SK-N-MC (cell line): ENCODE measurements at regions not wholly inside any gene's neighbourhood (a gene's known extent, or its start where the extent isn't known, plus 50 kb on each side); places are given as distances from the start of the nearest gene placed in this dataset.

Experiments
- DNase-seq: peaks from one replicate; pipeline ENCODE4 v3.0.0-alpha.2; 2011; ENCODE audit warnings: low read depth, low spot score
- H3K27ac ChIP-seq: fragments of 200-600 bp; sonication (generic); 2 replicates; pipeline ENCODE4 v1.5.1; 2016; ENCODE audit warnings: mixed run types
- H3K36me3 ChIP-seq: fragments of 200-600 bp; sonication (generic); 2 replicates; pipeline ENCODE4 v1.6.1; 2017; ENCODE audit warnings: antibody characterized with exemption, low read length, mixed read lengths; ENCODE audit not compliant: insufficient read depth
- H3K4me3 ChIP-seq: fragments of 200-600 bp; sonication (generic); 2 replicates; pipeline ENCODE4 v1.5.1; 2016
- H3K9ac ChIP-seq: fragments of 200-600 bp; sonication (generic); 2 replicates; pipeline ENCODE4 v1.8.0; 2017; ENCODE audit warnings: mixed run types, mixed read lengths; ENCODE audit not compliant: insufficient read length
- H3K9me3 ChIP-seq: fragments of 200-600 bp; sonication (generic); 2 replicates; pipeline ENCODE4 v1.6.1; 2017; ENCODE audit warnings: low read depth, mild to moderate bottlenecking, antibody characterized with exemption, low read length, moderate library complexity, mixed read lengths
- EZH2 ChIP-seq: fragments of 200-600 bp; sonication (generic); IDR thresholded peaks from one replicate; pipeline ENCODE4 v1.6.1; 2017; ENCODE audit warnings: antibody characterized with exemption
- FOXP2 ChIP-seq: optimal IDR thresholded peaks from 2 replicates; pipeline ENCODE3; 2011; ENCODE audit warnings: mild to moderate bottlenecking, moderate library complexity; ENCODE audit not compliant: insufficient read depth; ENCODE audit errors: extremely low read length, control extremely low read depth
- POLR2AphosphoS5 ChIP-seq: IDR thresholded peaks from 2 replicates; pipeline ENCODE4 v1.6.1; 2012; ENCODE audit warnings: mild to moderate bottlenecking, low read depth, low read length, borderline replicate concordance

GRCh38 chr11:27860811-27861210 lies 160.6 kb upstream of the BDNF start:
- no peak for TF ChIP-seq EZH2
- TF ChIP-seq POLR2AphosphoS5, result no peak
- TF ChIP-seq FOXP2, result no peak
- Histone ChIP-seq H3K9ac (no peak overlapping the region), H3K27ac (no peak overlapping the region), H3K36me3 (no peaks in the 10 kb centered on the region), H3K9me3 (no peaks in the 10 kb centered on the region; the same call in 1 of the 2 replicates), H3K4me3 (no peak overlapping the region)
- DNase-seq, result no peak

- H3K9ac ChIP-seq, result no peak overlapping the region
- no peaks in the 10 kb centered on the region for H3K36me3 ChIP-seq
- H3K27ac ChIP-seq, result no peak overlapping the region
- TF ChIP-seq POLR2AphosphoS5 (no peak), FOXP2 (no peak), EZH2 (no peak)
- no peak overlapping the region for H3K4me3 ChIP-seq
- no peak for DNase-seq
- H3K9me3 ChIP-seq, result no peaks in the 10 kb centered on the region; the same call in 1 of the 2 replicates
Measured at GRCh38 chr11:27858866-27859265, 158.6 kb upstream of the BDNF start.

GRCh38 chr11:27857588-27857987 lies 157.3 kb upstream of the BDNF start:
- no peak overlapping the region for H3K9ac ChIP-seq
- DNase-seq, result no peak
- H3K36me3 ChIP-seq, result no peaks in the 10 kb centered on the region
- H3K4me3 ChIP-seq, result no peak overlapping the region
- H3K27ac ChIP-seq, result no peak overlapping the region
- no peak for TF ChIP-seq EZH2
- TF ChIP-seq POLR2AphosphoS5, result no peak
- no peak for TF ChIP-seq FOXP2
- no peaks in the 10 kb centered on the region; the same call in 1 of the 2 replicates for H3K9me3 ChIP-seq

- no peak for DNase-seq
- no peak for TF ChIP-seq POLR2AphosphoS5
- TF ChIP-seq FOXP2, result no peak
- TF ChIP-seq EZH2, result no peak
- Histone ChIP-seq H3K4me3 (no peak overlapping the region), H3K36me3 (no peaks in the 10 kb centered on the region), H3K27ac (no peak overlapping the region), H3K9me3 (no peaks in the 10 kb centered on the region; the same call in 1 of the 2 replicates), H3K9ac (no peak overlapping the region)
Measured at GRCh38 chr11:27857014-27857413, 156.8 kb upstream of the BDNF start.

GRCh38 chr11:27848423-27848822 lies 148.2 kb upstream of the BDNF start:
- H3K9me3 ChIP-seq, result no peaks in the 10 kb centered on the region
- no peak overlapping the region for H3K4me3 ChIP-seq
- TF ChIP-seq POLR2AphosphoS5, result no peak
- no peak for TF ChIP-seq FOXP2
- TF ChIP-seq EZH2, result no peak
- no peak overlapping the region for H3K27ac ChIP-seq
- no peak for DNase-seq
- no peak overlapping the region for H3K9ac ChIP-seq
- H3K36me3 ChIP-seq, result no peaks in the 10 kb centered on the region

GRCh38 chr11:27847496-27847895 lies 147.2 kb upstream of the BDNF start:
- H3K9ac ChIP-seq, result no peak overlapping the region
- TF ChIP-seq EZH2, result no peak
- TF ChIP-seq POLR2AphosphoS5, result no peak
- TF ChIP-seq FOXP2, result no peak
- no peaks in the 10 kb centered on the region for H3K36me3 ChIP-seq
- no peak overlapping the region for H3K4me3 ChIP-seq
- no peak overlapping the region for H3K27ac ChIP-seq
- no peak for DNase-seq
- no peaks in the 10 kb centered on the region for H3K9me3 ChIP-seq

- TF ChIP-seq FOXP2 (no peak), POLR2AphosphoS5 (no peak), EZH2 (no peak)
- Histone ChIP-seq H3K27ac (no peak overlapping the region), H3K9me3 (no peaks in the 10 kb centered on the region), H3K4me3 (no peak overlapping the region), H3K36me3 (no peaks in the 10 kb centered on the region), H3K9ac (no peak overlapping the region)
- no peak for DNase-seq
Measured at GRCh38 chr11:27842290-27842689, 142.0 kb upstream of the BDNF start.

- H3K27ac ChIP-seq, result no peak overlapping the region
- no peak overlapping the region for H3K9ac ChIP-seq
- TF ChIP-seq EZH2 (no peak), FOXP2 (no peak), POLR2AphosphoS5 (no peak)
- no peaks in the 10 kb centered on the region for H3K36me3 ChIP-seq
- H3K9me3 ChIP-seq, result no peaks in the 10 kb centered on the region
- no peak overlapping the region for H3K4me3 ChIP-seq
- no peak for DNase-seq
Measured at GRCh38 chr11:27841023-27841422, 140.8 kb upstream of the BDNF start.
